ENCODE measurements at regions not wholly inside any gene's neighbourhood (a gene's known extent, or its start where the extent isn't known, plus 50 kb on each side); places are given as distances from the start of the nearest gene placed in this dataset.

DNA sequence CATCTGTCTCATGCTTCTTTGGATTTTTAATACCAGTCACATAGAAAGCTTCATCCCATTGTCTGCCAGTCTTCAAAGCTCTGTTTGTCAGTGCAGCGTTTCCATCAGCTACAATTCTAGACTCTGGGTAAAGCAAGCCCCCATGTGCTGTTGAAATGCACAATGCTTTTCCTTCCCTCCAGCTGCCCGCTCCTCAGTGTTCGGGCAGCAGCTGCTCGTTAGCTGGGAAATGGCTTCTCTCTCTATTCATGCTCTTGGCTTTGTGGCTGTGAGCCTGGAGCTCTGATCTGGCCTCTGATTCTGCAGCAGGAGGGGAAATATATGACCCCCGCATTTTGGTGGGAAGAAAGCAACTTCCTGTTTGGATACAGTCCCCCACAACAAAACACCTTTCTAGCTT lies 213.0 kb upstream of the CDYL start (continued):
- TF ChIP-seq CTCF (conservative IDR thresholded peaks at IDR 0.05; ENCODE audit: low read depth in 2 of 2): no peak
- TF ChIP-seq, protein P1, sequence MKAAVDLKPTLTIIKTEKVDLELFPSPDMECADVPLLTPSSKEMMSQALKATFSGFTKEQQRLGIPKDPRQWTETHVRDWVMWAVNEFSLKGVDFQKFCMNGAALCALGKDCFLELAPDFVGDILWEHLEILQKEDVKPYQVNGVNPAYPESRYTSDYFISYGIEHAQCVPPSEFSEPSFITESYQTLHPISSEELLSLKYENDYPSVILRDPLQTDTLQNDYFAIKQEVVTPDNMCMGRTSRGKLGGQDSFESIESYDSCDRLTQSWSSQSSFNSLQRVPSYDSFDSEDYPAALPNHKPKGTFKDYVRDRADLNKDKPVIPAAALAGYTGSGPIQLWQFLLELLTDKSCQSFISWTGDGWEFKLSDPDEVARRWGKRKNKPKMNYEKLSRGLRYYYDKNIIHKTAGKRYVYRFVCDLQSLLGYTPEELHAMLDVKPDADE (IDR thresholded peaks at IDR 0.05): no peak

GRCh38 chr6:4561773-4562400 lies 214.3 kb upstream of the CDYL start:
- Histone ChIP-seq H3K79me2 (replicated peaks; ENCODE audit: insufficient read depth) (no peaks in the 10 kb centered on the region), H3K27ac (ENCODE audit: low read depth) (no peak overlapping the region), H3K4me3 (no peak overlapping the region), H3K4me2 (no peak overlapping the region), H3K9me2 (ENCODE audit: insufficient read depth) (peaks cover 3% of the 10 kb centered on the region; the same call in 1 of the 2 replicates), H3K4me1 (ENCODE audit: insufficient read depth) (no peaks in the 10 kb centered on the region), H2AFZ (no peak overlapping the region), H3K27me3 (ENCODE audit: insufficient read depth) (no peaks in the 10 kb centered on the region), H3F3A (replicated peaks; ENCODE audit: low read depth) (no peaks in the 10 kb centered on the region), H3K36me3 (ENCODE audit: insufficient read depth) (no peaks in the 10 kb centered on the region), H4K20me1 (replicated peaks; ENCODE audit: insufficient read depth) (no peaks in the 10 kb centered on the region)
- ATAC-seq (no peak), DNase-seq (ENCODE audit: low spot score) (no peak)
- Mint-ChIP-seq H3K4me1 (peaks cover 3% of the 10 kb centered on the region; the same call in 2 of the 3 replicates), H3K4me3 (no peak overlapping the region), H3K27me3 (ENCODE audit: insufficient read depth, low read depth, poor library complexity) (peaks cover 4% of the 10 kb centered on the region), H3K36me3 (ENCODE audit: low read depth) (no peaks in the 10 kb centered on the region), H3K9me3 (no peaks in the 10 kb centered on the region), H3K27ac (no peak overlapping the region)
- no peak for TF ChIP-seq CREB1 (CRISPR knock-in tag; IDR thresholded peaks at IDR 0.05; ENCODE audit: low read depth)
- no peak for TF ChIP-seq JUNB (IDR thresholded peaks at IDR 0.05; ENCODE audit: unreplicated experiment)
- no peak for TF ChIP-seq STAT1 (IDR thresholded peaks at IDR 0.05; ENCODE audit: unreplicated experiment)
- TF ChIP-seq CTCF (conservative IDR thresholded peaks at IDR 0.05; ENCODE audit: low read depth in 2 of 2): no peak
- TF ChIP-seq, protein P2, sequence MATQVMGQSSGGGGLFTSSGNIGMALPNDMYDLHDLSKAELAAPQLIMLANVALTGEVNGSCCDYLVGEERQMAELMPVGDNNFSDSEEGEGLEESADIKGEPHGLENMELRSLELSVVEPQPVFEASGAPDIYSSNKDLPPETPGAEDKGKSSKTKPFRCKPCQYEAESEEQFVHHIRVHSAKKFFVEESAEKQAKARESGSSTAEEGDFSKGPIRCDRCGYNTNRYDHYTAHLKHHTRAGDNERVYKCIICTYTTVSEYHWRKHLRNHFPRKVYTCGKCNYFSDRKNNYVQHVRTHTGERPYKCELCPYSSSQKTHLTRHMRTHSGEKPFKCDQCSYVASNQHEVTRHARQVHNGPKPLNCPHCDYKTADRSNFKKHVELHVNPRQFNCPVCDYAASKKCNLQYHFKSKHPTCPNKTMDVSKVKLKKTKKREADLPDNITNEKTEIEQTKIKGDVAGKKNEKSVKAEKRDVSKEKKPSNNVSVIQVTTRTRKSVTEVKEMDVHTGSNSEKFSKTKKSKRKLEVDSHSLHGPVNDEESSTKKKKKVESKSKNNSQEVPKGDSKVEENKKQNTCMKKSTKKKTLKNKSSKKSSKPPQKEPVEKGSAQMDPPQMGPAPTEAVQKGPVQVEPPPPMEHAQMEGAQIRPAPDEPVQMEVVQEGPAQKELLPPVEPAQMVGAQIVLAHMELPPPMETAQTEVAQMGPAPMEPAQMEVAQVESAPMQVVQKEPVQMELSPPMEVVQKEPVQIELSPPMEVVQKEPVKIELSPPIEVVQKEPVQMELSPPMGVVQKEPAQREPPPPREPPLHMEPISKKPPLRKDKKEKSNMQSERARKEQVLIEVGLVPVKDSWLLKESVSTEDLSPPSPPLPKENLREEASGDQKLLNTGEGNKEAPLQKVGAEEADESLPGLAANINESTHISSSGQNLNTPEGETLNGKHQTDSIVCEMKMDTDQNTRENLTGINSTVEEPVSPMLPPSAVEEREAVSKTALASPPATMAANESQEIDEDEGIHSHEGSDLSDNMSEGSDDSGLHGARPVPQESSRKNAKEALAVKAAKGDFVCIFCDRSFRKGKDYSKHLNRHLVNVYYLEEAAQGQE (IDR thresholded peaks at IDR 0.05; ENCODE audit: unreplicated experiment): no peak
- TF ChIP-seq EZH2 (IDR thresholded peaks at IDR 0.05; ENCODE audit: low read depth, unreplicated experiment): no peak
- no peak for TF ChIP-seq ZNF114 (CRISPR knock-in tag; IDR thresholded peaks at IDR 0.05)
- TF ChIP-seq EZH2phosphoT487 (IDR thresholded peaks at IDR 0.05; ENCODE audit: unreplicated experiment): no peak
- TF ChIP-seq NANOG (IDR thresholded peaks at IDR 0.05; ENCODE audit: borderline replicate concordance): no peak

Data from GM23338 (cell line).